Glomerular visceral epithelial cell (primary cell): ENCODE measurements at regions not wholly inside any gene's neighbourhood (a gene's known extent, or its start where the extent isn't known, plus 50 kb on each side); places are given as distances from the start of the nearest gene placed in this dataset.
"Not testable (repeated sequence)": the region's sequence is repeated elsewhere in the genome, so short reads cannot be mapped to it uniquely, and the experiment has no call there.

Source experiments
- DNase-seq: peaks from one replicate; pipeline ENCODE4 v3.0.0-alpha.2; 2016; ENCODE audit errors: extremely low spot score

GRCh38 chr7:140283472-140283871 lies 106.7 kb upstream of the KDM7A start:
- no peak for DNase-seq

- no peak for DNase-seq
These were observed 105.2 kb upstream of the KDM7A start for GRCh38 chr7:140281960-140282359.

DNA sequence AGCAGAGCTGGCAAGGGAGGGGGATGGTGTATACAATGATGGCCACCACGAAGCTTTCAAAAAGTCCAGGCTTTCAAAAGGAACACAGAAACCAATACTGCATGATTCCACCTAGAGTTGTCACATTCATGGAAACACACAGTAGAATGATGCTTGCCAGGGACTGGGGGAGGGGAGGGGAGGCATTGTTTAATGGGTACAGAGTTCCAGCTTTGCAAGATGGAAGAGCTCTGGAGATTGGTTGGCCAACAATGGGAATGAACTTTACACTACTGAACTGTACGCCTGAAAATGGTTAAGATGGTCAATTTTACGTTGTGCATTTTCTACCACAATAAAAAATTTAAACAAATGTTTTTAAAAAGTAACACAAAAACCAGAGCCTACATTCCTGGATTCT lies 104.5 kb upstream of the KDM7A start:
- DNase-seq, result no peak

DNA sequence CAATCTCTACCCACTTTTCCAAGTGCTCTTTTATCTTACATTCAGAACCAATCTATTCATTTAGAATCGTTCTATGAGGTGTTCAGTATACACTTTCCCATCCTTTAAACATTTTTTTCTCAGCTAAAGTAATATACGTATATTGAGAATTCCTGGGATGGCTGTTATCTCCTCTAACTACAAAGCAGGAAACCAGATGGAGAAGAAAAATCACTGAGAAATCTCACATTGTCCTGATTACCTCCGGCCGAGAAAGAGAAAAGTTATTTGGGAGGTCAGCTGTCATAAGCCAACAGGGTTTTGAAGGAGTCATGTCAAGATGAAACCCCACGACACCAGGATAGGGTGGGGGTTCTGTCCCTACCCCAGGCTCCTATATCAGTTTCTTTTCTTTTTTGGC lies 99.2 kb upstream of the KDM7A start:
- DNase-seq, result no peak

- DNase-seq, result no peak
These were observed 98.5 kb upstream of the KDM7A start for GRCh38 chr7:140275069-140275965.

- DNase-seq, result no peak
These were observed 96.6 kb upstream of the KDM7A start for GRCh38 chr7:140273417-140273816.

- not testable (repeated sequence) for DNase-seq
These were observed 94.8 kb upstream of the KDM7A start for GRCh38 chr7:140271643-140271968.

DNA sequence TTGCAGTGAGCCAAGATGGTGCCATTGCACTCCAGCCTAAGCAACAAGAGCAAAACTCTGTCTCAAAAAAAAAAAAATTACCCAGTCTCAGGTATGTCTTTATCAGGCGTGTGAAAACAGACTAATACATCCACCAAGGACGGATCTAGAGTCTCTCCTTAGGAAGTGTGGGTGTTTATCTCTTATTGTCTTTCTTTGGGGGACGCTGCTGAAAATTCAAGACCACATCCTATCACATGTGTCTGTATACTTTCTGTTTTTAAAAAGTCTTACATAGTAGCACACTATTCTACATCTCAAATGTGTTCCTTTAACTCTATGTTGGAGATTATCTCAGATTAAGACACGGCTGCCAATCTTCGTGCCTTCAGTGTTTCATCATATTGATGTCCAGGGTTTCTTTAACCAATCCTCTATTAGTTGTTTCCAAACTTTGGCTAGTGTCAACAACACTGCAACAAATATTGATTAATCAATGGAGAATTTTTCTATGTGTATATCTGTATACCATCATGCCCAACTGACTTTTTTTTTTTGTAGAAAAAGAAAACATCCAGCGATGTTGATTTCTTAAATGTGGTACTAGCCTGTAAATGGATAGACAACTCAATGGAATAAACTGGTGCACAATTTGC lies 92.3 kb upstream of the KDM7A start:
- DNase-seq, result no peak

DNA sequence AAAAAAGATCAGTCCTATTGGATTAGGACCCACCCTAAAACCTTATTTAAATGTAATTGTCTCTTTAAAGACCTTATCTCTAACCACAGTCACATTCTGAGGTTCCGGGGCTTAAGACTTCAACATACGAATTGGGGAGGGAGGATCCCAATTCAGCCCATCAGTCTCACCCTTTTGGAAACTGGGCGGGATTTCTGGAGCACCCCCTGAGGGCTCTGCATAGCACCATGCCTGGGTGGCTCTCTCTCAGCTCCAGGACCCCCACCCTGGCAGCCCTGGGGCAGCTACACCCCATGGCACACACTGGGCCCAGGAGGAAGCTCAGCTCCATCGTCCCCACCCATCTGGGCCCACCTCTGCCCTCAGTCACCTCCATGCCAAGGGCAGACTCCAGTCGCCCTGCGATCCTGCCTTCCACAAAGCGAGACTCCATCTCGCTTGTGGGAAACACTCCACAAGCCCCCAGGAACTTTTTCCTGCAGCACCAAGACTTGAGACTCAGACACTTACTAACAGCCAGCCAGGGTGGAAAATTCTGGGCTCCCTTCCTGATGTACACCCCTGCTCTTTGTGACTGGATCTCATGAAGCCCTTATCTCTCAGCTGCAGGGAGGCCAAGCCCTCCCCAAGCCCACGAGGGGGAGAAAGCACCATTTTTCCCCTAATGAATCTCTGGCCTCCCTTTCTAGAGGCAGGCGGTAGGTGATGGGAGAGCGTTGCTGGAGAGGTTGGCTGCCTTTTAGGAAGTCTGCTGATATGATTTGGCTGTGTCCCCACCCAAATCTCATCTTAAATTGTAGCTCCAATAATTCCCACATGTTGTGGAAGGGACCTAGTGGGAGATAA lies 90.8 kb upstream of the KDM7A start:
- DNase-seq, result no peak

GRCh38 chr7:140263277-140263676 lies 86.5 kb upstream of the KDM7A start:
- DNase-seq, result no peak

- DNase-seq, result no peak
These were observed 85.6 kb upstream of the KDM7A start for GRCh38 chr7:140262242-140262903.

DNA sequence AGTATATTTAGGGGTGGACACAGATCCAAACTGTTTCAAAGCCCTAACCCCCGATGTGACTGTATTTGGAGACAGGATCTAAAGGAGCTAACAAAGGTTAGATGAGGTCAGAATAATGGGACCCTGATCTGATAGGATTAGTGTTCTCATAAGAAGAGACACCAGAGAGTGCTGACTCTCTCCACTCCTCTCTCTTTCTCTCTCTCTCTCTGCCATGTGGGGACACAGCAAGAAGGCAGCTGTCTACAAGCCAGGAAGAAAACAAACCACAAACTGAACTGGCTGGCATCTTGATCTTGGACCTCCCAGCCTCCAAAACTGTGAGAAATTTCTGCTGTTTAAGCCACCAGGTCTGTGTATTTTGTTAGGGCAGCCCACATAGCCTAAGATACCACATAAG lies 84.7 kb upstream of the KDM7A start:
- no peak for DNase-seq

GRCh38 chr7:140261105-140261486 lies 84.3 kb upstream of the KDM7A start:
- DNase-seq, result no peak

DNA sequence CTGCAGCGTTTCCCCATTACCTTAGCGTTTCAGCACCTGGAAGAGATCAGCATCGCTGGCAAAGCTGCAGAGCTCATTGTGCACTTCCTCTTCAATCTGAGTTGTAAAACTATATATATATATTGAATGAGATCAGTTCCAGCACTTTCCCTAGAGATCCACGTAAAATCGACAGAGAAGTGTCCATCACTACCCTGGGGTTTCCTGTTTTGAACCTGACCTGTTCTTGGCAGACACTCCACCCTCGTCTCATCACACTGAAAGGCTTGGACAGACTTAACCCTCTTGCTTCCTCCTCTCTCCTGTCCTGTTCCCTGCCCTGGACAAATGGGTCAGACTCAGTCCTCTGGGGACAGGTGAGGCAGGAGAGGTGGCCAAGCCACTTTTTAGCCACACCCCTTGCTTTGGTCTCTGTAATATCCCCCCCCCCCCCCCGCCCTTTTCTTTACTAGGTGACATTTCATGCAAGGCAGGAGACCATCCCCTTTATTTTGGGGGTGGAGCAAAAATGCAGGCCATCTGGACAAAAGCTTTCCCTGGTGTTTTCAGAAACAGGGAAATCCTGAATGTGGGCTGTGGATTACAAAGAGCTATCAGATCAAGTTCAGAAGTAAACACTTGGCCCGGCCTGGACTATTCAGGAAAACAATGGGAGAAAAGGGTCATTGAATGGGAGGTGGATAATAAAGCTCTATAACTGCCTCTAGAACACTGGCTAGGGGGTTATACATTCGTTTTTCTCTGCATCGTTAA lies 83.7 kb upstream of the KDM7A start:
- DNase-seq, result no peak

DNA sequence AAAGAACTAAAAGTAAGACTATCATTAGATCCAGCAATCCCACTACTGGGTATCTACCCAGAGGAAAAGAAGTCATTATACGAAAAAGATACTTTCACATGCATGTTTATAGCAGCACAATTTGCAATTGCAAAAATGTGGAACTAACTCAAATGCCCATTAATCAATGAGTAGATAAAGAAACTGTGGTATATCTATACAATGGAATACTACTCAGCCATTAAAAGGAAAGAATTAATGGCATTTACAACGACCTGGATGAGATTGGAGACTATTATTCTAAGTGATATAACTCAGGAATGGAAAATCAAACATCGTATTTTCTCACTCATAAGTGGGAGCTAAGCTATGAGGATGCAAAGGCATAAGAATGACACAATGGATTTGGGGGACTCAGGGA lies 80.5 kb upstream of the KDM7A start:
- DNase-seq, result not testable (repeated sequence)

- DNase-seq, result not testable (repeated sequence)
These were observed 78.2 kb upstream of the KDM7A start for GRCh38 chr7:140254976-140255375.

- DNase-seq, result peak; percentile 23
These were observed 72.4 kb upstream of the KDM7A start for GRCh38 chr7:140249036-140249806.

GRCh38 chr7:140247559-140247958 lies 70.8 kb upstream of the KDM7A start:
- DNase-seq, result no peak

DNA sequence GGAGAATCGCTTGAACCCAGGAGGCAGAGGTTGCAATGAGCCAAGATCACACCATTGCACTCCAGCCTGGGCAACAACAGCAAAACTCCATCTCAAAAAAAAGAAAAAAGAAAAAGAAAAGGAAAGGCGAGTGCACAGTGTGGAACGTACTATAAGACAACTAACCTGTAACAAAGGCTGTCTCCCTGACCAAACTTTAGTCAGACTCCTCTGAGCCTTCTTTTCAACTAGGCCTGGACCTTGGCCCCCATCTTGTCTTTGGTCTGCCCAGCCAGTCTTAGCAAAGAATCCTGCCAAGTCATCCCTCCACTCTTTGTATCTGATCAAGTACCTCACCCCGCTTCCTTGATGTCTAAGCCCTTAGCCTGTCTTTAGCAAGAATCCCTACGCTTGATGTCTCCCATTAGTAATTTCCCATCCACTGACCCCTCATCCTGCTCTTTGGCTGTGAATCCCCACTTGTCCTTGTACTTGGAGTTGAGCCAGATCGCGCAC lies 68.9 kb upstream of the KDM7A start:
- no peak for DNase-seq
